SK-N-SH (cell line): ENCODE measurements at regions not wholly inside any gene's neighbourhood (a gene's known extent, or its start where the extent isn't known, plus 50 kb on each side); places are given as distances from the start of the nearest gene placed in this dataset.

ENCODE experiments used
- CTCF ChIA-PET: fragments of 300-600, 350-600 bp; formaldehyde crosslinking; extraction: SDS; loops from one replicate; lab custom pipeline; 2021; lab: Yijun Ruan, JAX
- POLR2A ChIA-PET: fragments of 350-600 bp; sonication (Branson Sonifier 250); formaldehyde crosslinking; extraction: SDS; loops from one replicate; lab custom pipeline; 2020; ENCODE audit warnings: antibody characterized with exemption, inconsistent platforms; lab: Yijun Ruan, JAX
- DNase-seq: peaks from one replicate; pipeline ENCODE4 v3.0.0; 2012
- H2AFZ ChIP-seq: fragments of 200-600 bp; sonication (generic); 2 replicates; pipeline ENCODE4 v1.8.1; 2016; ENCODE audit warnings: antibody characterized with exemption, mild to moderate bottlenecking, low read depth
- H3F3A ChIP-seq: fragments of 200-600 bp; sonication (generic); replicated peaks from 2 replicates; pipeline ENCODE3; 2016; ENCODE audit warnings: antibody characterized with exemption, mild to moderate bottlenecking; ENCODE audit not compliant: insufficient read depth
- H3K27ac ChIP-seq, 2 experiments: fragments of 200-500 bp in 1 of 2; fragments of 200-600 bp in 1 of 2; sonication (Bioruptor generic) in 1 of 2; sonication (generic), shearing (Covaris generic) in 1 of 2; 2 replicates each; pipeline versions ENCODE4 v1.5.1 to v1.6.1; 2014 to 2016; ENCODE audit warnings: low read depth in 2 of 2, inconsistent platforms in 1 of 2, low read length in 1 of 2, mild to moderate bottlenecking in 1 of 2, mixed read lengths in 1 of 2
- H3K27me3 ChIP-seq: fragments of 200-600 bp; sonication (generic), shearing (Covaris generic); 2 replicates; pipeline ENCODE4 v1.6.1; 2016; ENCODE audit warnings: mixed run types; ENCODE audit not compliant: insufficient read depth
- H3K36me3 ChIP-seq, 2 experiments: fragments of 200-500 bp in 1 of 2; fragments of 200-600 bp in 1 of 2; sonication (Bioruptor generic) in 1 of 2; sonication (generic) in 1 of 2; replicated peaks in 1 of 2; 2 replicates each; pipeline versions ENCODE3 to v1.5.1; 2014 to 2016; ENCODE audit warnings: low read length in 1 of 2, mild to moderate bottlenecking in 1 of 2; ENCODE audit not compliant: insufficient read depth in 2 of 2, control insufficient read depth in 1 of 2
- H3K4me1 ChIP-seq, 2 experiments: fragments of 200-500 bp in 1 of 2; fragments of 200-600 bp in 1 of 2; sonication (Bioruptor generic) in 1 of 2; sonication (generic), shearing (Covaris generic) in 1 of 2; 2 replicates each; pipeline versions ENCODE4 v1.5.1 to v1.6.1; 2014 to 2016; ENCODE audit warnings: low read depth in 1 of 2, low read length in 1 of 2, mixed run types in 1 of 2; ENCODE audit not compliant: insufficient read depth in 2 of 2, control insufficient read depth in 1 of 2
- H3K4me2 ChIP-seq: fragments of 200-600 bp; sonication (generic), shearing (Covaris generic); 2 replicates; pipeline ENCODE4 v1.6.1; 2017; ENCODE audit warnings: mixed run types
- H3K4me3 ChIP-seq, 2 experiments: fragments of 200-500 bp in 1 of 2; fragments of 200-600 bp in 1 of 2; sonication (Bioruptor generic) in 1 of 2; sonication (generic), shearing (Covaris generic) in 1 of 2; 2 replicates each; pipeline versions ENCODE4 v1.5.1 to v1.8.1; 2014 to 2016; ENCODE audit warnings: low read depth in 2 of 2, inconsistent platforms in 1 of 2, low read length in 1 of 2, mild to moderate bottlenecking in 1 of 2, mixed read lengths in 1 of 2, moderate library complexity in 1 of 2
- H3K79me2 ChIP-seq: fragments of 200-600 bp; sonication (generic); 2 replicates; pipeline ENCODE4 v1.8.1; 2017; ENCODE audit warnings: mild to moderate bottlenecking; ENCODE audit not compliant: insufficient read depth
- H3K9ac ChIP-seq: fragments of 200-600 bp; sonication (generic); 2 replicates; pipeline ENCODE4 v1.6.1; 2017; ENCODE audit warnings: mixed run types
- H3K9me2 ChIP-seq: fragments of 200-600 bp; sonication (generic); 2 replicates; pipeline ENCODE4 v1.6.1; 2017; ENCODE audit warnings: mixed run types
- H3K9me3 ChIP-seq: fragments of 200-600 bp; sonication (generic); 2 replicates; pipeline ENCODE4 v1.6.1; 2017; ENCODE audit warnings: mixed run types, mild to moderate bottlenecking, moderate library complexity
- H4K20me1 ChIP-seq: fragments of 200-600 bp; sonication (generic); 2 replicates; pipeline ENCODE4 v1.6.1; 2017; ENCODE audit warnings: mild to moderate bottlenecking, mixed run types; ENCODE audit not compliant: insufficient read depth
- EP300 ChIP-seq, 2 experiments: IDR thresholded peaks; 2 replicates each; pipeline versions ENCODE4 v1.4.0 to v1.6.1; 2012; ENCODE audit warnings: borderline replicate concordance in 1 of 2, low read depth in 1 of 2, low read length in 1 of 2
- EZH2phosphoT487 ChIP-seq: fragments of 200-600 bp; sonication (generic); IDR thresholded peaks from 2 replicates; pipeline ENCODE4 v1.6.1; 2017; ENCODE audit warnings: low read depth, mixed run types, mild to moderate bottlenecking, antibody characterized with exemption, moderate library complexity, borderline replicate concordance
- FOSL2 ChIP-seq: IDR thresholded peaks from 2 replicates; pipeline ENCODE4 v1.4.0; 2012; ENCODE audit warnings: low read depth, mild to moderate bottlenecking, moderate library complexity, borderline replicate concordance
- FOXM1 ChIP-seq: IDR thresholded peaks from 2 replicates; pipeline ENCODE4 v1.4.0; 2012; ENCODE audit warnings: low read depth, mild to moderate bottlenecking
- GATA2 ChIP-seq: sonication (generic); formaldehyde crosslinking; IDR thresholded peaks from 2 replicates; pipeline ENCODE4 v1.5.0; 2020; ENCODE audit warnings: mild to moderate bottlenecking, missing genetic modification reagents
- JUND ChIP-seq: IDR thresholded peaks from 2 replicates; pipeline ENCODE4 v1.4.0; 2012
- MAX ChIP-seq: IDR thresholded peaks from 2 replicates; pipeline ENCODE4 v1.4.0; 2012; ENCODE audit warnings: low read depth
- MXI1 ChIP-seq: IDR thresholded peaks from 2 replicates; pipeline ENCODE4 v1.6.1; 2012; ENCODE audit warnings: mild to moderate bottlenecking, low read depth, low read length, improper control_type of control experiment
- POLR2AphosphoS5 ChIP-seq: IDR thresholded peaks from 2 replicates; pipeline ENCODE4 v1.6.1; 2012; ENCODE audit warnings: low read depth, low read length
- RAD21 ChIP-seq: IDR thresholded peaks from 2 replicates; pipeline ENCODE4 v1.6.1; 2012; ENCODE audit warnings: mild to moderate bottlenecking, low read length
- RCOR1 ChIP-seq: fragments of 150-350 bp; IDR thresholded peaks from 2 replicates; pipeline ENCODE4 v1.6.1; 2017; ENCODE audit warnings: antibody characterized with exemption, low read length
- REST ChIP-seq: IDR thresholded peaks from 2 replicates; pipeline ENCODE4 v1.6.1; 2012; ENCODE audit warnings: mild to moderate bottlenecking, low read depth, low read length, moderate library complexity
- RXRA ChIP-seq: IDR thresholded peaks from 2 replicates; pipeline ENCODE4 v1.4.0; 2012; ENCODE audit warnings: low read depth, mild to moderate bottlenecking, borderline replicate concordance
- SIN3A ChIP-seq: IDR thresholded peaks from 2 replicates; pipeline ENCODE4 v1.6.1; 2012; ENCODE audit warnings: low read depth, mild to moderate bottlenecking, low read length, moderate library complexity, borderline replicate concordance
- TCF12 ChIP-seq: IDR thresholded peaks from 2 replicates; pipeline ENCODE4 v1.4.0; 2012
- TF ChIP-seq, protein P1 (sequence below): IDR thresholded peaks from 2 replicates; pipeline ENCODE4 v1.4.0; 2012; ENCODE audit warnings: low read depth, borderline replicate concordance
- TF ChIP-seq, protein P2 (sequence below): fragments of 200-600 bp; sonication (generic); IDR thresholded peaks from 2 replicates; pipeline ENCODE4 v1.6.1; 2017; ENCODE audit warnings: antibody characterized with exemption, mild to moderate bottlenecking, moderate library complexity

DNA sequence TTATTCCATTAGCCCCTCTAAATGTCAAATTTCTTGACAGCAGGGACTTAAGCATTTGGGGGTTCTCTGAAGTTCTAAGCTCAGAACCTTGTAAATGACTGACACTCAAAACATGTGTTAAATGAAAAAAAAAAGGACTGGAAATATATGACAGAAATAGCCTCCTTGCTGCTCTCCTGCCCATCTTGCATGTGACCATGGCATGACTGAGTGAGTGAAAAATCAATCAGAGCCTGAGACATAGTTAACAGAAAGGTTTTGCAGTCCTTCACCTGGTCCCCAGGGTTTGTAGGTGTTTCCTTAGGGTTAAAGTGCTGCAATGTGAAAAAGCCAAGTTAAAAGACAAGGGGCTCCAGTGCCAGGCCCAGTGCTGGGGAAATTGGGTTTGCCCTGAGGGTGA lies 168.1 kb downstream of the ZBTB18 start:
- no peak for TF ChIP-seq RCOR1
- no peak for TF ChIP-seq FOSL2
- TF ChIP-seq, protein P1, sequence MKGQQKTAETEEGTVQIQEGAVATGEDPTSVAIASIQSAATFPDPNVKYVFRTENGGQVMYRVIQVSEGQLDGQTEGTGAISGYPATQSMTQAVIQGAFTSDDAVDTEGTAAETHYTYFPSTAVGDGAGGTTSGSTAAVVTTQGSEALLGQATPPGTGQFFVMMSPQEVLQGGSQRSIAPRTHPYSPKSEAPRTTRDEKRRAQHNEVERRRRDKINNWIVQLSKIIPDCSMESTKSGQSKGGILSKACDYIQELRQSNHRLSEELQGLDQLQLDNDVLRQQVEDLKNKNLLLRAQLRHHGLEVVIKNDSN = no peak
- TF ChIP-seq FOXM1 = no peak
- no peak for TF ChIP-seq GATA2 (CRISPR knock-in tag)
- no peak for TF ChIP-seq EZH2phosphoT487
- TF ChIP-seq MAX = no peak
- no peak for TF ChIP-seq EP300 (IDR thresholded peaks at IDR 0.05; ENCODE audit: borderline replicate concordance in 1 of 2, low read depth in 1 of 2, low read length in 1 of 2)
- TF ChIP-seq JUND = no peak
- no peak for TF ChIP-seq REST
- TF ChIP-seq RXRA = no peak
- no peak for TF ChIP-seq SIN3A
- TF ChIP-seq TCF12 = no peak
- TF ChIP-seq, protein P2, sequence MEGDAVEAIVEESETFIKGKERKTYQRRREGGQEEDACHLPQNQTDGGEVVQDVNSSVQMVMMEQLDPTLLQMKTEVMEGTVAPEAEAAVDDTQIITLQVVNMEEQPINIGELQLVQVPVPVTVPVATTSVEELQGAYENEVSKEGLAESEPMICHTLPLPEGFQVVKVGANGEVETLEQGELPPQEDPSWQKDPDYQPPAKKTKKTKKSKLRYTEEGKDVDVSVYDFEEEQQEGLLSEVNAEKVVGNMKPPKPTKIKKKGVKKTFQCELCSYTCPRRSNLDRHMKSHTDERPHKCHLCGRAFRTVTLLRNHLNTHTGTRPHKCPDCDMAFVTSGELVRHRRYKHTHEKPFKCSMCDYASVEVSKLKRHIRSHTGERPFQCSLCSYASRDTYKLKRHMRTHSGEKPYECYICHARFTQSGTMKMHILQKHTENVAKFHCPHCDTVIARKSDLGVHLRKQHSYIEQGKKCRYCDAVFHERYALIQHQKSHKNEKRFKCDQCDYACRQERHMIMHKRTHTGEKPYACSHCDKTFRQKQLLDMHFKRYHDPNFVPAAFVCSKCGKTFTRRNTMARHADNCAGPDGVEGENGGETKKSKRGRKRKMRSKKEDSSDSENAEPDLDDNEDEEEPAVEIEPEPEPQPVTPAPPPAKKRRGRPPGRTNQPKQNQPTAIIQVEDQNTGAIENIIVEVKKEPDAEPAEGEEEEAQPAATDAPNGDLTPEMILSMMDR = no peak
- TF ChIP-seq POLR2AphosphoS5 = no peak
- no peak for TF ChIP-seq RAD21
- no peak for TF ChIP-seq MXI1
- no peak for DNase-seq
- Histone ChIP-seq H3K36me3 (no peaks in the 10 kb centered on the region), H3K27me3 (no peaks in the 10 kb centered on the region), H3K27ac (no peak overlapping the region), H3K4me3 (no peak overlapping the region), H3F3A (no peaks in the 10 kb centered on the region), H3K4me2 (no peak overlapping the region), H2AFZ (no peak overlapping the region), H3K9me2 (no peaks in the 10 kb centered on the region), H3K4me1 (peaks cover 4 to 6% of the 10 kb centered on the region in 2 experiments; a peak in 3 of 4 replicates), H3K9ac (no peak overlapping the region), H4K20me1 (no peaks in the 10 kb centered on the region), H3K79me2 (no peaks in the 10 kb centered on the region), H3K9me3 (no peaks in the 10 kb centered on the region)
- POLR2A ChIA-PET = no interaction called here
- CTCF ChIA-PET = interaction anchor here (1.0 to 1.2 kb wide), 2 partner anchors 13 to 54 kb away, joined by 3 read pairs; no protein-coding TSS in a partner anchor
